H1 (cell line): ENCODE measurements at regions not wholly inside any gene's neighbourhood (a gene's known extent, or its start where the extent isn't known, plus 50 kb on each side); places are given as distances from the start of the nearest gene placed in this dataset.

Experiments used
- EZH2 ChIP-seq: fragments of 200-600 bp; sonication (generic); IDR thresholded peaks from 2 replicates; pipeline ENCODE4 v1.7.1; 2012; ENCODE audit warnings: low read depth, mild to moderate bottlenecking, moderate library complexity, low read length, inconsistent platforms; ENCODE audit not compliant: severe bottlenecking
- GTF2F1 ChIP-seq: IDR thresholded peaks from 2 replicates; pipeline ENCODE4 v1.6.1; 2012; ENCODE audit warnings: low read depth, low read length, improper control_type of control experiment, borderline replicate concordance
- HDAC6 ChIP-seq: IDR thresholded peaks from one replicate; pipeline ENCODE4 v1.7.1; 2012; ENCODE audit warnings: low read depth, mild to moderate bottlenecking, inconsistent platforms, low read length, moderate library complexity
- POLR2A ChIP-seq, 2 experiments: IDR thresholded peaks; 1 replicate in 1 of 2; 2 replicates in 1 of 2; pipeline ENCODE4 v1.6.1; 2011; ENCODE audit warnings: low read depth in 2 of 2, low read length in 2 of 2, mild to moderate bottlenecking in 2 of 2; ENCODE audit errors: control extremely low read depth in 1 of 2
- RXRA ChIP-seq: IDR thresholded peaks from 2 replicates; pipeline ENCODE4 v1.6.1; 2011; ENCODE audit warnings: low read depth, mild to moderate bottlenecking, low read length, moderate library complexity; ENCODE audit not compliant: insufficient read depth
- SIX5 ChIP-seq: IDR thresholded peaks from 2 replicates; pipeline ENCODE4 v1.6.1; 2011; ENCODE audit warnings: mild to moderate bottlenecking, low read depth, low read length
- TCF12 ChIP-seq: IDR thresholded peaks from 2 replicates; pipeline ENCODE4 v1.6.1; 2011; ENCODE audit warnings: low read depth, mild to moderate bottlenecking, low read length

DNA sequence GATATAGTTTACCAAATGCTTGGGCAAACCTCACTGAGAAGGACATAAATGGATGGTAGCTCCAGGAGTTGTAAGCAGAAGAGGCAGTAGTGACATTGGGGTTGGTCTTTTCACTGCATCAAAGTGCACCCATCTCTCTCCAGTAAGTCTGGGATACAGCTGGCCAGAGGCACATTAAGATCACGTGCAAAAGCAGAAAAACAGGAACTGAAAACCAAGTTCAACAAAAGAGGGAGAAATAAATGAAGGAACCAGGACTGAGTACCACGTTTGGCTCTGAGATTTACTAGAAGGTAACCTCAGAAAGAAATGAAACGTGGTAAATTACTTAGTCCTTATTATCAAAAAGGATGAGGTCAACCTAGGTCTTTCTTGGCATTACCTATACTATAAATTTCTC is 259.2 kb downstream of the OSR1 start (continued):
- TF ChIP-seq TCF12 (no peak), SIX5 (no peak), POLR2A (IDR thresholded peaks at IDR 0.05; ENCODE audit: control extremely low read depth in 1 of 2, low read depth in 2 of 2, low read length in 2 of 2) (no peak), EZH2 (no peak), HDAC6 (no peak), RXRA (no peak), GTF2F1 (no peak)
